ENCODE measurements at regions not wholly inside any gene's neighbourhood (a gene's known extent, or its start where the extent isn't known, plus 50 kb on each side); places are given as distances from the start of the nearest gene placed in this dataset.

DNA sequence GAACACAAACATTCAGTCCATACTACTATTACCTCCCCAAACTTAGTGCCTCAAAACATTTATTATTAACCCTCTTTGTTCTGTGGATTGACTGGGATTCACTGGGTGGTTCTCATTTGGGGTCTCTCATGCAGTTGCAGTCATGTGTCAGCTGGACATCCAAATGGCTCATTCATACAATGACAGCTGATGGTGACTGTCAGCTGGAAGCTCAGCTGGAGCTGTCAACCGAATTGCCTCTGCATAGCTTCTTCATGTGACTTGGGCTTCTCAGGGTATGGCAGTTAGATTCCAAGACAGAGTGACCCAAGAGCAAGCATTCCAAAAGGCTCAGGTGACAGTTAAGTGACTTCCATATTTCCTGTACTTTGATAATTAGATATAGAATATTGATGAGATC lies 85.2 kb downstream of the CCDC34 start:
- H3K79me2 ChIP-seq (ENCODE audit: control insufficient read depth, insufficient read depth, low read length), result no peaks in the 10 kb centered on the region
- in situ Hi-C loops (cut with MboI), result no loop called here
- 0% methylated on average over 1 of the region's 1 CpG for WGBS (ENCODE audit: insufficient coverage, low coverage, missing lambda C conversion rate)
- H4K20me1 ChIP-seq (replicated peaks; ENCODE audit: control insufficient read depth, insufficient read depth, low read length), result no peaks in the 10 kb centered on the region
- POLR2A ChIA-PET, result interaction anchor here (1.4 kb wide), 1 partner anchor 34 kb away, joined by 3 read pairs; no protein-coding TSS in a partner anchor
- intact Hi-C loops (cut with micrococcal nuclease), result no loop called here
- TF ChIP-seq MEF2D (tag; conservative IDR thresholded peaks at IDR 0.05; ENCODE audit: low read depth) (no peak), EHMT2 (IDR thresholded peaks at IDR 0.05) (no peak), PML (IDR thresholded peaks at IDR 0.05; ENCODE audit: low read length) (no peak), LEF1 (IDR thresholded peaks at IDR 0.05) (no peak), HDAC6 (IDR thresholded peaks at IDR 0.05; ENCODE audit: low read depth, low read length) (no peak)
- TF ChIP-seq, protein P1, sequence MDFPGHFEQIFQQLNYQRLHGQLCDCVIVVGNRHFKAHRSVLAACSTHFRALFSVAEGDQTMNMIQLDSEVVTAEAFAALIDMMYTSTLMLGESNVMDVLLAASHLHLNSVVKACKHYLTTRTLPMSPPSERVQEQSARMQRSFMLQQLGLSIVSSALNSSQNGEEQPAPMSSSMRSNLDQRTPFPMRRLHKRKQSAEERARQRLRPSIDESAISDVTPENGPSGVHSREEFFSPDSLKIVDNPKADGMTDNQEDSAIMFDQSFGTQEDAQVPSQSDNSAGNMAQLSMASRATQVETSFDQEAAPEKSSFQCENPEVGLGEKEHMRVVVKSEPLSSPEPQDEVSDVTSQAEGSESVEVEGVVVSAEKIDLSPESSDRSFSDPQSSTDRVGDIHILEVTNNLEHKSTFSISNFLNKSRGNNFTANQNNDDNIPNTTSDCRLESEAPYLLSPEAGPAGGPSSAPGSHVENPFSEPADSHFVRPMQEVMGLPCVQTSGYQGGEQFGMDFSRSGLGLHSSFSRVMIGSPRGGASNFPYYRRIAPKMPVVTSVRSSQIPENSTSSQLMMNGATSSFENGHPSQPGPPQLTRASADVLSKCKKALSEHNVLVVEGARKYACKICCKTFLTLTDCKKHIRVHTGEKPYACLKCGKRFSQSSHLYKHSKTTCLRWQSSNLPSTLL (IDR thresholded peaks at IDR 0.05), result no peak
- TF ChIP-seq, protein P2, sequence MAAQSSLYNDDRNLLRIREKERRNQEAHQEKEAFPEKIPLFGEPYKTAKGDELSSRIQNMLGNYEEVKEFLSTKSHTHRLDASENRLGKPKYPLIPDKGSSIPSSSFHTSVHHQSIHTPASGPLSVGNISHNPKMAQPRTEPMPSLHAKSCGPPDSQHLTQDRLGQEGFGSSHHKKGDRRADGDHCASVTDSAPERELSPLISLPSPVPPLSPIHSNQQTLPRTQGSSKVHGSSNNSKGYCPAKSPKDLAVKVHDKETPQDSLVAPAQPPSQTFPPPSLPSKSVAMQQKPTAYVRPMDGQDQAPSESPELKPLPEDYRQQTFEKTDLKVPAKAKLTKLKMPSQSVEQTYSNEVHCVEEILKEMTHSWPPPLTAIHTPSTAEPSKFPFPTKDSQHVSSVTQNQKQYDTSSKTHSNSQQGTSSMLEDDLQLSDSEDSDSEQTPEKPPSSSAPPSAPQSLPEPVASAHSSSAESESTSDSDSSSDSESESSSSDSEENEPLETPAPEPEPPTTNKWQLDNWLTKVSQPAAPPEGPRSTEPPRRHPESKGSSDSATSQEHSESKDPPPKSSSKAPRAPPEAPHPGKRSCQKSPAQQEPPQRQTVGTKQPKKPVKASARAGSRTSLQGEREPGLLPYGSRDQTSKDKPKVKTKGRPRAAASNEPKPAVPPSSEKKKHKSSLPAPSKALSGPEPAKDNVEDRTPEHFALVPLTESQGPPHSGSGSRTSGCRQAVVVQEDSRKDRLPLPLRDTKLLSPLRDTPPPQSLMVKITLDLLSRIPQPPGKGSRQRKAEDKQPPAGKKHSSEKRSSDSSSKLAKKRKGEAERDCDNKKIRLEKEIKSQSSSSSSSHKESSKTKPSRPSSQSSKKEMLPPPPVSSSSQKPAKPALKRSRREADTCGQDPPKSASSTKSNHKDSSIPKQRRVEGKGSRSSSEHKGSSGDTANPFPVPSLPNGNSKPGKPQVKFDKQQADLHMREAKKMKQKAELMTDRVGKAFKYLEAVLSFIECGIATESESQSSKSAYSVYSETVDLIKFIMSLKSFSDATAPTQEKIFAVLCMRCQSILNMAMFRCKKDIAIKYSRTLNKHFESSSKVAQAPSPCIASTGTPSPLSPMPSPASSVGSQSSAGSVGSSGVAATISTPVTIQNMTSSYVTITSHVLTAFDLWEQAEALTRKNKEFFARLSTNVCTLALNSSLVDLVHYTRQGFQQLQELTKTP (IDR thresholded peaks at IDR 0.05; ENCODE audit: low read depth in 1 of 2, partially characterized antibody in 2 of 2), result no peak
- no peak overlapping the region for H3K4me2 ChIP-seq (ENCODE audit: insufficient read depth, low read length)
- CTCF ChIA-PET (ENCODE audit: low intra/inter-chr PET ratio), result no interaction called here
- no peaks in the 10 kb centered on the region for H3K9me3 ChIP-seq (replicated peaks; ENCODE audit: control insufficient read depth, insufficient read depth, low read depth, low read length)
- no peak overlapping the region for H3K9ac ChIP-seq (ENCODE audit: insufficient read depth in 1 of 2, low read depth in 2 of 2, low read length in 2 of 2)
- FAIRE-seq (no peak), DNase-seq (ENCODE audit: extremely low read depth in 1 of 4, low spot score in 3 of 4) (no peak), ATAC-seq (no peak)
- no peaks in the 10 kb centered on the region for H3K36me3 ChIP-seq (ENCODE audit: control insufficient read depth, insufficient read depth, low read length)
- H3K4me3 ChIP-seq, result no peak overlapping the region
- H3K27me3 ChIP-seq (ENCODE audit: control insufficient read depth in 2 of 2, insufficient read depth in 2 of 2, low read length in 2 of 2), result peaks cover 0 to 4% of the 10 kb centered on the region in 2 experiments; a peak in 1 of 5 replicates
- H3K27ac ChIP-seq (ENCODE audit: extremely low read depth, low read depth, low read length), result no peak overlapping the region
- no peaks in the 10 kb centered on the region; a peak in 2 of 5 replicates for H3K4me1 ChIP-seq (replicated peaks in 1 of 2; ENCODE audit: control insufficient read depth in 2 of 2, insufficient read depth in 2 of 2, low read length in 2 of 2)
- no TSS peak for BruUV-seq (replicated peaks)
- H2AFZ ChIP-seq (ENCODE audit: low read depth, low read length), result no peak overlapping the region
- H3K9me1 ChIP-seq (ENCODE audit: control insufficient read depth, insufficient read depth, low read length), result no peaks in the 10 kb centered on the region

All from K562 (cell line).